SK-N-SH treated with all-trans-retinoic acid at 6 μM for 48 hours (cell line): ENCODE measurements at regions not wholly inside any gene's neighbourhood (a gene's known extent, or its start where the extent isn't known, plus 50 kb on each side); places are given as distances from the start of the nearest gene placed in this dataset.

ENCODE experiments used
- ARNTL ChIP-seq: fragments of 450-650 bp; formaldehyde crosslinking; IDR thresholded peaks from 2 replicates; pipeline ENCODE4 v1.5.0; 2020; ENCODE audit warnings: low read depth, mild to moderate bottlenecking, moderate library complexity, borderline replicate concordance
- BACH2 ChIP-seq: fragments of 250-450 bp; sonication (Bioruptor Pico); IDR thresholded peaks from 2 replicates; pipeline ENCODE4 v1.9.0; 2021; ENCODE audit warnings: mild to moderate bottlenecking, borderline replicate concordance
- CSDC2 ChIP-seq: fragments of 250-450 bp; sonication (Bioruptor Pico); IDR thresholded peaks from 2 replicates; pipeline ENCODE4 v1.5.0; 2020; ENCODE audit warnings: mild to moderate bottlenecking, moderate library complexity
- RARB ChIP-seq: fragments of 250-450 bp; sonication (Bioruptor Pico); IDR thresholded peaks from 2 replicates; pipeline ENCODE4 v1.8.0; 2021; ENCODE audit warnings: mild to moderate bottlenecking, moderate library complexity
- SNAI2 ChIP-seq: fragments of 250-450 bp; sonication (Bioruptor Pico); IDR thresholded peaks from 2 replicates; pipeline ENCODE4 v1.5.0; 2020; ENCODE audit warnings: mild to moderate bottlenecking, moderate library complexity
- ZC3H10 ChIP-seq: fragments of 250-450 bp; sonication (Bioruptor Pico); IDR thresholded peaks from 2 replicates; pipeline ENCODE4 v1.5.1; 2021; ENCODE audit warnings: mild to moderate bottlenecking, moderate library complexity
- ZFP3 ChIP-seq: fragments of 250-450 bp; sonication (Bioruptor Pico); IDR thresholded peaks from 2 replicates; pipeline ENCODE4 v1.5.0; 2020; ENCODE audit warnings: mild to moderate bottlenecking, moderate library complexity
- ZFP30 ChIP-seq: fragments of 450-650 bp; formaldehyde crosslinking; IDR thresholded peaks from 2 replicates; pipeline ENCODE4 v1.5.0; 2022; ENCODE audit warnings: mild to moderate bottlenecking, moderate library complexity
- ZNF8 ChIP-seq: fragments of 450-650 bp; formaldehyde crosslinking; IDR thresholded peaks from 2 replicates; pipeline ENCODE4 v1.5.0; 2020; ENCODE audit warnings: mild to moderate bottlenecking, moderate library complexity
- TF ChIP-seq, protein P1 (sequence below): fragments of 250-450 bp; sonication (Bioruptor Pico); IDR thresholded peaks from 2 replicates; pipeline ENCODE4 v1.8.0; 2020; ENCODE audit warnings: mild to moderate bottlenecking, moderate library complexity, borderline replicate concordance
- TF ChIP-seq, protein P2 (sequence below): fragments of 250-450 bp; sonication (Bioruptor Pico); IDR thresholded peaks from 2 replicates; pipeline ENCODE4 v1.8.0; 2021; ENCODE audit warnings: low read depth, mild to moderate bottlenecking, moderate library complexity, borderline replicate concordance

DNA sequence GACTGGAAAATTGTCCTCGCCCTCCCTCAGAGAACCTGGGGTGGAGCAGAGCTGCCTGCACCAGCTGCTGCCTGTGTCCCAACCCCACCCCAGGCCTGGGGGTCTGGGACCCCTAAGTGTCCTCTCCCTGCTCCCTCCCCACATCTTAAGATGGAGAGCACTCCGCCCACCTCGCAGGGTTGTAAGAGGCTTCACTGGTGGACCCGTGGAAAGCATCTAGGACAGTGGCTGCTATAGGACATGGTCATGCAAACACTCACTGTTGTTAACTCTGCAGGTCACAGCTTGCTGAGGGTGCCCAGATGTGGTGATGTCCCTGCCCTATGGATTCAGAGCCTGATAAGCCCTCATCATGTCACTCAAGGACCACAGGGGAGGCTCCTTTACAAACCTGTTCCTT lies 62.0 kb upstream of the ARNT2 start:
- TF ChIP-seq, protein P1, sequence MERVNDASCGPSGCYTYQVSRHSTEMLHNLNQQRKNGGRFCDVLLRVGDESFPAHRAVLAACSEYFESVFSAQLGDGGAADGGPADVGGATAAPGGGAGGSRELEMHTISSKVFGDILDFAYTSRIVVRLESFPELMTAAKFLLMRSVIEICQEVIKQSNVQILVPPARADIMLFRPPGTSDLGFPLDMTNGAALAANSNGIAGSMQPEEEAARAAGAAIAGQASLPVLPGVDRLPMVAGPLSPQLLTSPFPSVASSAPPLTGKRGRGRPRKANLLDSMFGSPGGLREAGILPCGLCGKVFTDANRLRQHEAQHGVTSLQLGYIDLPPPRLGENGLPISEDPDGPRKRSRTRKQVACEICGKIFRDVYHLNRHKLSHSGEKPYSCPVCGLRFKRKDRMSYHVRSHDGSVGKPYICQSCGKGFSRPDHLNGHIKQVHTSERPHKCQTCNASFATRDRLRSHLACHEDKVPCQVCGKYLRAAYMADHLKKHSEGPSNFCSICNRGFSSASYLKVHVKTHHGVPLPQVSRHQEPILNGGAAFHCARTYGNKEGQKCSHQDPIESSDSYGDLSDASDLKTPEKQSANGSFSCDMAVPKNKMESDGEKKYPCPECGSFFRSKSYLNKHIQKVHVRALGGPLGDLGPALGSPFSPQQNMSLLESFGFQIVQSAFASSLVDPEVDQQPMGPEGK (CRISPR knock-in tag) = no peak
- TF ChIP-seq BACH2 (CRISPR knock-in tag) (no peak), CSDC2 (no peak), ZFP3 (CRISPR knock-in tag) (no peak), ZNF8 (no peak), ARNTL (no peak), ZC3H10 (CRISPR knock-in tag) (no peak), SNAI2 (CRISPR knock-in tag) (no peak), RARB (no peak), ZFP30 (CRISPR knock-in tag) (no peak)
- TF ChIP-seq, protein P2, sequence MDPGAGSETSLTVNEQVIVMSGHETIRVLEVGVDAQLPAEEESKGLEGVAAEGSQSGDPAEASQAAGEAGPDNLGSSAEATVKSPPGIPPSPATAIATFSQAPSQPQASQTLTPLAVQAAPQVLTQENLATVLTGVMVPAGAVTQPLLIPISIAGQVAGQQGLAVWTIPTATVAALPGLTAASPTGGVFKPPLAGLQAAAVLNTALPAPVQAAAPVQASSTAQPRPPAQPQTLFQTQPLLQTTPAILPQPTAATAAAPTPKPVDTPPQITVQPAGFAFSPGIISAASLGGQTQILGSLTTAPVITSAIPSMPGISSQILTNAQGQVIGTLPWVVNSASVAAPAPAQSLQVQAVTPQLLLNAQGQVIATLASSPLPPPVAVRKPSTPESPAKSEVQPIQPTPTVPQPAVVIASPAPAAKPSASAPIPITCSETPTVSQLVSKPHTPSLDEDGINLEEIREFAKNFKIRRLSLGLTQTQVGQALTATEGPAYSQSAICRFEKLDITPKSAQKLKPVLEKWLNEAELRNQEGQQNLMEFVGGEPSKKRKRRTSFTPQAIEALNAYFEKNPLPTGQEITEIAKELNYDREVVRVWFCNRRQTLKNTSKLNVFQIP (CRISPR knock-in tag) = no peak
